Loucy (cell line): ENCODE measurements at regions not wholly inside any gene's neighbourhood (a gene's known extent, or its start where the extent isn't known, plus 50 kb on each side); places are given as distances from the start of the nearest gene placed in this dataset.

Source experiments
- EZH2phosphoT487 ChIP-seq: fragments of 200-600 bp; IDR thresholded peaks from 2 replicates; pipeline ENCODE4 v1.6.1; 2018; ENCODE audit warnings: antibody characterized with exemption, mild to moderate bottlenecking, moderate library complexity, borderline replicate concordance
- TF ChIP-seq, protein P1 (sequence below): fragments of 200-600 bp; sonication (generic); conservative IDR thresholded peaks from 2 replicates; pipeline ENCODE4 v1.5.1; 2014; ENCODE audit warnings: mild to moderate bottlenecking, antibody characterized with exemption, low read length

GRCh38 chr17:16888413-16889087, 83.4 kb downstream of the TNFRSF13B start:
- TF ChIP-seq, protein P1, sequence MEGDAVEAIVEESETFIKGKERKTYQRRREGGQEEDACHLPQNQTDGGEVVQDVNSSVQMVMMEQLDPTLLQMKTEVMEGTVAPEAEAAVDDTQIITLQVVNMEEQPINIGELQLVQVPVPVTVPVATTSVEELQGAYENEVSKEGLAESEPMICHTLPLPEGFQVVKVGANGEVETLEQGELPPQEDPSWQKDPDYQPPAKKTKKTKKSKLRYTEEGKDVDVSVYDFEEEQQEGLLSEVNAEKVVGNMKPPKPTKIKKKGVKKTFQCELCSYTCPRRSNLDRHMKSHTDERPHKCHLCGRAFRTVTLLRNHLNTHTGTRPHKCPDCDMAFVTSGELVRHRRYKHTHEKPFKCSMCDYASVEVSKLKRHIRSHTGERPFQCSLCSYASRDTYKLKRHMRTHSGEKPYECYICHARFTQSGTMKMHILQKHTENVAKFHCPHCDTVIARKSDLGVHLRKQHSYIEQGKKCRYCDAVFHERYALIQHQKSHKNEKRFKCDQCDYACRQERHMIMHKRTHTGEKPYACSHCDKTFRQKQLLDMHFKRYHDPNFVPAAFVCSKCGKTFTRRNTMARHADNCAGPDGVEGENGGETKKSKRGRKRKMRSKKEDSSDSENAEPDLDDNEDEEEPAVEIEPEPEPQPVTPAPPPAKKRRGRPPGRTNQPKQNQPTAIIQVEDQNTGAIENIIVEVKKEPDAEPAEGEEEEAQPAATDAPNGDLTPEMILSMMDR: no peak
- no peak for TF ChIP-seq EZH2phosphoT487
